A549 (cell line): ENCODE measurements at regions not wholly inside any gene's neighbourhood (a gene's known extent, or its start where the extent isn't known, plus 50 kb on each side); places are given as distances from the start of the nearest gene placed in this dataset.

Experiments used
- ATAC-seq, 2 experiments: fragments of 200-7000 bp in 1 of 2; fragments of >200 bp in 1 of 2; cut with Nextera tagmentation in 1 of 2; cut with Tn5 transposase in 1 of 2; 3 replicates each; pipeline versions ENCODE4 v1.8.0 to v1.9.1; 2018 to 2020; ENCODE audit warnings: mild to moderate bottlenecking in 1 of 2, moderate library complexity in 1 of 2
- CTCF ChIA-PET: fragments of 300-600 bp; sonication (Branson Sonifier 250); formaldehyde crosslinking; extraction: SDS; loops from one replicate; lab custom pipeline; 2021; ENCODE audit warnings: antibody characterized with exemption, inconsistent platforms; lab: Yijun Ruan, JAX
- POLR2A ChIA-PET: fragments of 350-600 bp; formaldehyde crosslinking; extraction: SDS; loops from one replicate; lab custom pipeline; 2021; ENCODE audit warnings: antibody characterized with exemption, inconsistent platforms; lab: Yijun Ruan, JAX
- DNase-seq, 2 experiments: peaks; one replicate each; pipeline versions ENCODE4 v3.0.0 to v3.0.0-alpha.2; 2011 to 2016; ENCODE audit warnings: low read depth in 1 of 2, low spot score in 1 of 2
- FAIRE-seq: peaks from 2 replicates; lab custom pipeline; 2011; peaks lifted over from hg19 to GRCh38; lab: Jason Lieb, UNC
- H3K27ac ChIP-seq, 2 experiments: fragments of >200 bp; sonication (Bioruptor Twin); formaldehyde crosslinking; 3 replicates each; pipeline ENCODE4 v1.5.1; 2016 to 2017
- H3K4me1 ChIP-seq: fragments of >200 bp; sonication (Bioruptor Twin); formaldehyde crosslinking; 3 replicates; pipeline ENCODE4 v1.6.1; 2016
- H3K4me2 ChIP-seq: fragments of >200 bp; sonication (Bioruptor Twin); formaldehyde crosslinking; 3 replicates; pipeline ENCODE4 v1.6.1; 2016
- H3K4me3 ChIP-seq: fragments of >200 bp; sonication (Bioruptor Twin); formaldehyde crosslinking; 3 replicates; pipeline ENCODE4 v1.5.1; 2016
- H3K9me3 ChIP-seq: fragments of >200 bp; sonication (Bioruptor Twin); formaldehyde crosslinking; 3 replicates; pipeline ENCODE4 v1.6.1; 2016
- CBX8 ChIP-seq: fragments of 200-600 bp; sonication (generic); IDR thresholded peaks from 2 replicates; pipeline ENCODE4 v1.6.1; 2016
- CHD4 ChIP-seq: fragments of 200-600 bp; sonication (generic); IDR thresholded peaks from 2 replicates; pipeline ENCODE4 v1.6.1; 2016; ENCODE audit warnings: antibody characterized with exemption, mild to moderate bottlenecking, borderline replicate concordance
- EHMT2 ChIP-seq: fragments of 200-600 bp; sonication (generic); IDR thresholded peaks from 2 replicates; pipeline ENCODE4 v1.6.1; 2016; ENCODE audit warnings: antibody characterized with exemption, low read depth, mild to moderate bottlenecking, moderate library complexity
- EP300 ChIP-seq, 2 experiments: fragments of >200 bp; sonication (Bioruptor Twin); formaldehyde crosslinking; IDR thresholded peaks; 2 replicates in 1 of 2; 3 replicates in 1 of 2; pipeline ENCODE4 v1.6.1; 2016 to 2017
- ESRRA ChIP-seq: fragments of 150-350 bp; IDR thresholded peaks from 2 replicates; pipeline ENCODE4 v1.6.1; 2014; ENCODE audit warnings: mild to moderate bottlenecking, low read length, borderline replicate concordance
- FOSL2 ChIP-seq, 2 experiments: fragments of 450-650 bp in 1 of 2; fragments of >200 bp in 1 of 2; sonication (Bioruptor Twin) in 1 of 2; formaldehyde crosslinking; IDR thresholded peaks; 2 replicates each; pipeline versions ENCODE4 v1.5.0 to v1.6.1; 2016 to 2020; ENCODE audit warnings: mild to moderate bottlenecking in 1 of 2, moderate library complexity in 1 of 2
- HEYL ChIP-seq: fragments of 250-450 bp; sonication (Bioruptor Pico); IDR thresholded peaks from 2 replicates; pipeline ENCODE4 v1.8.0; 2021; ENCODE audit warnings: mild to moderate bottlenecking, moderate library complexity
- JUN ChIP-seq, 2 experiments: fragments of >200 bp; sonication (Bioruptor Twin); formaldehyde crosslinking; IDR thresholded peaks; 2 replicates in 1 of 2; 3 replicates in 1 of 2; pipeline ENCODE4 v1.6.1; 2016 to 2017
- KDM1A ChIP-seq: fragments of 200-600 bp; sonication (generic); IDR thresholded peaks from 2 replicates; pipeline ENCODE4 v1.6.1; 2016; ENCODE audit warnings: low read depth, mild to moderate bottlenecking
- MAFK ChIP-seq: fragments of 450-650 bp; IDR thresholded peaks from 2 replicates; pipeline ENCODE4 v1.6.1; 2014; ENCODE audit not compliant: partially characterized antibody
- MAZ ChIP-seq: fragments of 150-350 bp; IDR thresholded peaks from 2 replicates; pipeline ENCODE4 v1.6.1; 2014; ENCODE audit warnings: antibody characterized with exemption, low read depth, low read length, borderline replicate concordance
- MYC ChIP-seq: IDR thresholded peaks from 2 replicates; pipeline ENCODE4 v1.6.1; 2012; ENCODE audit warnings: mild to moderate bottlenecking, inconsistent platforms, low read length, improper control_type of control experiment, borderline replicate concordance
- NPAS2 ChIP-seq: fragments of 250-450 bp; sonication (Bioruptor Pico); IDR thresholded peaks from 2 replicates; pipeline ENCODE4 v1.8.0; 2022; ENCODE audit warnings: mild to moderate bottlenecking, moderate library complexity, borderline replicate concordance
- RAD21 ChIP-seq, 2 experiments: fragments of >200 bp in 1 of 2; sonication (Bioruptor Twin) in 1 of 2; formaldehyde crosslinking in 1 of 2; IDR thresholded peaks in 1 of 2; conservative IDR thresholded peaks in 1 of 2; 2 replicates in 1 of 2; 3 replicates in 1 of 2; pipeline ENCODE4 v1.6.1; 2012 to 2018; ENCODE audit warnings: inconsistent platforms in 1 of 2
- RARB ChIP-seq: fragments of 250-450 bp; sonication (Bioruptor Pico); IDR thresholded peaks from 2 replicates; pipeline ENCODE4 v1.8.0; 2021; ENCODE audit warnings: mild to moderate bottlenecking, moderate library complexity
- RCOR1 ChIP-seq: fragments of 150-350 bp; IDR thresholded peaks from 2 replicates; pipeline ENCODE4 v1.6.1; 2014; ENCODE audit warnings: antibody characterized with exemption, low read length, low read depth
- SREBF2 ChIP-seq: fragments of 450-650 bp; IDR thresholded peaks from 2 replicates; pipeline ENCODE4 v1.6.1; 2014; ENCODE audit warnings: mild to moderate bottlenecking, moderate library complexity
- TFCP2L1 ChIP-seq: fragments of 250-450 bp; sonication (Bioruptor Pico); IDR thresholded peaks from 2 replicates; pipeline ENCODE4 v1.5.0; 2021; ENCODE audit warnings: mild to moderate bottlenecking
- TP53 ChIP-seq: fragments of 250-450 bp; sonication (Bioruptor Pico); IDR thresholded peaks from 2 replicates; pipeline ENCODE4 v1.5.0; 2021; ENCODE audit warnings: mild to moderate bottlenecking, moderate library complexity
- ZC3H11A ChIP-seq: fragments of 450-650 bp; IDR thresholded peaks from 2 replicates; pipeline ENCODE4 v1.6.1; 2014; ENCODE audit warnings: antibody characterized with exemption, mild to moderate bottlenecking
- WGBS: methylation state at CpG from one replicate; pipeline ENCODE4 v1.1.6; 2017; ENCODE audit errors: missing lambda C conversion rate; 5-methylcytosine and 5-hydroxymethylcytosine counted together
- TF ChIP-seq, protein P1 (sequence below): fragments of >200 bp; sonication (Bioruptor Twin); formaldehyde crosslinking; IDR thresholded peaks from 2 replicates; pipeline ENCODE4 v1.6.1; 2016
- TF ChIP-seq, protein P2 (sequence below): IDR thresholded peaks from 2 replicates; pipeline ENCODE4 v1.6.1; 2012
- TF ChIP-seq, protein P3 (sequence below): fragments of 250-450 bp; sonication (Bioruptor Pico); IDR thresholded peaks from 2 replicates; pipeline ENCODE4 v1.5.0; 2021; ENCODE audit warnings: mild to moderate bottlenecking, moderate library complexity, borderline replicate concordance
- TF ChIP-seq, protein P4 (sequence below): IDR thresholded peaks from 2 replicates; pipeline ENCODE4 v1.6.1; 2012
- TF ChIP-seq, protein P5 (sequence below): fragments of 250-450 bp; sonication (Bioruptor Pico); IDR thresholded peaks from 2 replicates; pipeline ENCODE4 v1.5.0; 2020; ENCODE audit warnings: low read depth, mild to moderate bottlenecking, moderate library complexity

DNA sequence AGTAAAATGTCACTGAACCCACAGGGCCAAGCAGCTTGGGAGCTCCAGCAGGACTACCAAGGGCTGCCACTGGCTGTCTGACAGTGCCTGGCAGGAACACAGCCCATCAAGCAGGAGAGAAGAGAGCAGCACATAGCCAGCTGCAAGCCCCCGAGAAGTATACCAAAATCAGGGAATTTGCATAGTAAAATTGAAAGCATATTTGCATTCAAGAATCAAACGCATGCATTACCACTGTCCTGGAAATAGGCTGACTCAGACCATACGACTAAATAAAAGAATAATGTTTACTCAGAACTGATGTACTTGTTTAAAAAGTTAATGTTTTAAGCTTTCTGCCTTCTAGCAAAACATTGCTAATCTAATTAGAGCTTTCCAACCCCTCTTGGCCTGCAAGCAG is 298.1 kb downstream of the TFAP2B start:
- whole genome bisulfite sequencing, result 40% methylated on average over 3 of the region's 3 CpGs
- Histone ChIP-seq H3K4me2 (no peak overlapping the region), H3K4me1 (no peaks in the 10 kb centered on the region), H3K9me3 (no peaks in the 10 kb centered on the region)
- TF ChIP-seq, protein P1, sequence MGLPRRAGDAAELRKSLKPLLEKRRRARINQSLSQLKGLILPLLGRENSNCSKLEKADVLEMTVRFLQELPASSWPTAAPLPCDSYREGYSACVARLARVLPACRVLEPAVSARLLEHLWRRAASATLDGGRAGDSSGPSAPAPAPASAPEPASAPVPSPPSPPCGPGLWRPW, result no peak
- TF ChIP-seq HEYL (CRISPR knock-in tag) (no peak), ESRRA (no peak), CHD4 (no peak), MYC (no peak), FOSL2 (IDR thresholded peaks at IDR 0.05) (no peak), FOSL2 (CRISPR knock-in tag; IDR thresholded peaks at IDR 0.05) (no peak), ZC3H11A (no peak), SREBF2 (no peak), EHMT2 (no peak), TP53 (no peak), MAZ (no peak), TFCP2L1 (CRISPR knock-in tag) (no peak), CBX8 (no peak)
- TF ChIP-seq, protein P2, sequence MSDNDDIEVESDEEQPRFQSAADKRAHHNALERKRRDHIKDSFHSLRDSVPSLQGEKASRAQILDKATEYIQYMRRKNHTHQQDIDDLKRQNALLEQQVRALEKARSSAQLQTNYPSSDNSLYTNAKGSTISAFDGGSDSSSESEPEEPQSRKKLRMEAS, result no peak
- TF ChIP-seq, protein P3, sequence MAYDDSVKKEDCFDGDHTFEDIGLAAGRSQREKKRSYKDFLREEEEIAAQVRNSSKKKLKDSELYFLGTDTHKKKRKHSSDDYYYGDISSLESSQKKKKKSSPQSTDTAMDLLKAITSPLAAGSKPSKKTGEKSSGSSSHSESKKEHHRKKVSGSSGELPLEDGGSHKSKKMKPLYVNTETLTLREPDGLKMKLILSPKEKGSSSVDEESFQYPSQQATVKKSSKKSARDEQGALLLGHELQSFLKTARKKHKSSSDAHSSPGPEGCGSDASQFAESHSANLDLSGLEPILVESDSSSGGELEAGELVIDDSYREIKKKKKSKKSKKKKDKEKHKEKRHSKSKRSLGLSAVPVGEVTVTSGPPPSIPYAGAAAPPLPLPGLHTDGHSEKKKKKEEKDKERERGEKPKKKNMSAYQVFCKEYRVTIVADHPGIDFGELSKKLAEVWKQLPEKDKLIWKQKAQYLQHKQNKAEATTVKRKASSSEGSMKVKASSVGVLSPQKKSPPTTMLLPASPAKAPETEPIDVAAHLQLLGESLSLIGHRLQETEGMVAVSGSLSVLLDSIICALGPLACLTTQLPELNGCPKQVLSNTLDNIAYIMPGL (CRISPR knock-in tag), result no peak
- TF ChIP-seq, all 56 proteins: peak for 0
- FAIRE-seq, result no peak
- ATAC-seq, result no peak
- no peak for DNase-seq
- no peak overlapping the region for H3K4me3 ChIP-seq
- H3K27ac ChIP-seq, result no peak overlapping the region
- POLR2A ChIA-PET, result no interaction called here
- CTCF ChIA-PET, result no interaction called here

DNA sequence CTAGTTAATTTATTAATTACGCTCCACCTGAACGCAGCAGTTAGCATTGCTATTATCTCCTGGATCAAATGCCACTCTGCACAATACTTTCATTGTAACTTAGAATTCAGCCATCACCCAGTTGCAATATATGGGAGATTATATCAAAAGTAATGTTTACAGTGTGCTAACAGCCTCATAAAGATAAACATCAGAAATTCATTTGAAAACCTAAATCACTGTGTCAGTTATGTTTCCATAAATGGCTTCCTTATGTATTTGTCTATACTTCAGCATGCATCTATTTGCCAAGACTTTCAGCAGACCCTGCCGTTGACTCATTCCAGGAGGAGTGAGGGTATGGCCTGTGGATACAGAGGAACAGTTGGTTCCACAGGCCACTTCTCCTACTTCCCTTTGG is 300.1 kb downstream of the TFAP2B start:
- Histone ChIP-seq H3K4me1 (no peaks in the 10 kb centered on the region), H3K9me3 (no peaks in the 10 kb centered on the region), H3K4me2 (no peak overlapping the region), H3K27ac (no peak overlapping the region), H3K4me3 (no peak overlapping the region)
- ATAC-seq (no peak), FAIRE-seq (no peak), DNase-seq (no peak)
- TF ChIP-seq ZC3H11A (no peak), JUN (IDR thresholded peaks at IDR 0.05) (no peak), MAZ (no peak), EHMT2 (no peak), KDM1A (no peak), CBX8 (no peak), MAFK (no peak), EP300 (IDR thresholded peaks at IDR 0.05) (no peak), RAD21 (conservative IDR thresholded peaks at IDR 0.05 in 1 of 2, IDR thresholded peaks at IDR 0.05 in 1 of 2) (no peak), MYC (no peak), RARB (CRISPR knock-in tag) (no peak), NPAS2 (no peak), TP53 (no peak), RCOR1 (no peak), SREBF2 (no peak)
- TF ChIP-seq, protein P4, sequence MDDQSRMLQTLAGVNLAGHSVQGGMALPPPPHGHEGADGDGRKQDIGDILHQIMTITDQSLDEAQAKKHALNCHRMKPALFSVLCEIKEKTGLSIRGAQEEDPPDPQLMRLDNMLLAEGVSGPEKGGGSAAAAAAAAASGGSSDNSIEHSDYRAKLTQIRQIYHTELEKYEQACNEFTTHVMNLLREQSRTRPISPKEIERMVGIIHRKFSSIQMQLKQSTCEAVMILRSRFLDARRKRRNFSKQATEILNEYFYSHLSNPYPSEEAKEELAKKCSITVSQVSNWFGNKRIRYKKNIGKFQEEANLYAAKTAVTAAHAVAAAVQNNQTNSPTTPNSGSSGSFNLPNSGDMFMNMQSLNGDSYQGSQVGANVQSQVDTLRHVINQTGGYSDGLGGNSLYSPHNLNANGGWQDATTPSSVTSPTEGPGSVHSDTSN, result no peak
- TF ChIP-seq, protein P5, sequence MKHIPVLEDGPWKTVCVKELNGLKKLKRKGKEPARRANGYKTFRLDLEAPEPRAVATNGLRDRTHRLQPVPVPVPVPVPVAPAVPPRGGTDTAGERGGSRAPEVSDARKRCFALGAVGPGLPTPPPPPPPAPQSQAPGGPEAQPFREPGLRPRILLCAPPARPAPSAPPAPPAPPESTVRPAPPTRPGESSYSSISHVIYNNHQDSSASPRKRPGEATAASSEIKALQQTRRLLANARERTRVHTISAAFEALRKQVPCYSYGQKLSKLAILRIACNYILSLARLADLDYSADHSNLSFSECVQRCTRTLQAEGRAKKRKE (CRISPR knock-in tag), result no peak
- POLR2A ChIA-PET, result no interaction called here
- 44% methylated on average over 3 of the region's 3 CpGs for WGBS
- CTCF ChIA-PET, result no interaction called here
